ENCODE measurements at regions not wholly inside any gene's neighbourhood (a gene's known extent, or its start where the extent isn't known, plus 50 kb on each side); places are given as distances from the start of the nearest gene placed in this dataset.

DNA sequence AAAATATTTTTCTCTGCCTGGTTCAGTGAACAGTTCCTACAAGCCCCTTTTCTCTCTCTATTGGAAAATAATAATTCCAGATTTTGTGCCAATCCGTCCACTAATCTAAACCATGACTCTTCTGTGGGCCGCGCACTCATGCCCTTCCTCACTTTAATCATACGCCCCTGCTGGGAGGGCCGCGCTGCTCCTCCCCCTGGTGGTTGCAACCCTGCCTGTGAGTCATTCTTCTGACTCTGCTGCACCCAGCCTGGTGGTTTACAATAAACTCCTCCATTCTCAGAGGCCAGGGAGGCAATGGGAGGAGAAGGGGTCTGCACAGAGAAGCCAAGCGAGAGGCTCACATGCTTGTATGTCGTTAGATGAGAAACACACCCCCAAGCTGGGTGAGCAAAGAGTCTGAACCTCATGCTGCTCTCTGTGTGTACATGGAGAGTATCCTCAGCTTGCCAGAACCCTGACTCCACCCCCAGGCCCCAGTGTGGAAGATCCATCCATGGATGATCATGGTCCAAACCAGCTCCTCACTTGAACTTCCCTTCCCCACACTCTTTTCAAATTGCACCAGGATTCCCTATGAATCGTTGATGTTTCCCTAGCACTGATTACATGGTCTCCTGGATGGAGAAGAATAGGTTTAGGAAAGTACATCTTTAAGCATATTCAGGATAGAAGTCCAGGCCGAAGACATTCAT is 228.9 kb downstream of the ANKRD30B start:
- H2AFZ ChIP-seq (ENCODE audit: low read length) = no peak overlapping the region
- H4K20me1 ChIP-seq (ENCODE audit: insufficient read depth, low read length) = no peaks in the 10 kb centered on the region
- POLR2A ChIA-PET = no interaction called here
- no peaks in the 10 kb centered on the region for H3K4me1 ChIP-seq (ENCODE audit: insufficient read depth, low read length, poor library complexity, severe bottlenecking)
- TF ChIP-seq, protein P1, sequence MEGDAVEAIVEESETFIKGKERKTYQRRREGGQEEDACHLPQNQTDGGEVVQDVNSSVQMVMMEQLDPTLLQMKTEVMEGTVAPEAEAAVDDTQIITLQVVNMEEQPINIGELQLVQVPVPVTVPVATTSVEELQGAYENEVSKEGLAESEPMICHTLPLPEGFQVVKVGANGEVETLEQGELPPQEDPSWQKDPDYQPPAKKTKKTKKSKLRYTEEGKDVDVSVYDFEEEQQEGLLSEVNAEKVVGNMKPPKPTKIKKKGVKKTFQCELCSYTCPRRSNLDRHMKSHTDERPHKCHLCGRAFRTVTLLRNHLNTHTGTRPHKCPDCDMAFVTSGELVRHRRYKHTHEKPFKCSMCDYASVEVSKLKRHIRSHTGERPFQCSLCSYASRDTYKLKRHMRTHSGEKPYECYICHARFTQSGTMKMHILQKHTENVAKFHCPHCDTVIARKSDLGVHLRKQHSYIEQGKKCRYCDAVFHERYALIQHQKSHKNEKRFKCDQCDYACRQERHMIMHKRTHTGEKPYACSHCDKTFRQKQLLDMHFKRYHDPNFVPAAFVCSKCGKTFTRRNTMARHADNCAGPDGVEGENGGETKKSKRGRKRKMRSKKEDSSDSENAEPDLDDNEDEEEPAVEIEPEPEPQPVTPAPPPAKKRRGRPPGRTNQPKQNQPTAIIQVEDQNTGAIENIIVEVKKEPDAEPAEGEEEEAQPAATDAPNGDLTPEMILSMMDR (conservative IDR thresholded peaks at IDR 0.05; ENCODE audit: low read length) = no peak
- TF ChIP-seq EZH2phosphoT487 (IDR thresholded peaks at IDR 0.05; ENCODE audit: borderline replicate concordance, low read depth, low read length) = no peak
- H3K4me3 ChIP-seq (ENCODE audit: low read depth, low read length, poor library complexity, severe bottlenecking) = no peak overlapping the region
- H3K4me2 ChIP-seq (ENCODE audit: low read length) = no peak overlapping the region
- BruUV-seq (replicated peaks) = no TSS peak
- no peaks in the 10 kb centered on the region for H3K9me2 ChIP-seq (ENCODE audit: insufficient read depth, low read length)
- CTCF ChIA-PET (ENCODE audit: unreplicated experiment) = no interaction called here
- H3K27ac ChIP-seq (ENCODE audit: low read depth, low read length, poor library complexity, severe bottlenecking) = no peak overlapping the region
- H3K9me3 ChIP-seq (ENCODE audit: low read length) = no peaks in the 10 kb centered on the region
- intact Hi-C loops (cut with micrococcal nuclease; ENCODE audit: unreplicated experiment) = no loop called here
- DNase-seq (ENCODE audit: low spot score) = no peak
- no peaks in the 10 kb centered on the region for H3K36me3 ChIP-seq (ENCODE audit: insufficient read depth, low read length)
- H3K79me2 ChIP-seq (ENCODE audit: insufficient read depth, low read depth, low read length) = no peaks in the 10 kb centered on the region

DNA sequence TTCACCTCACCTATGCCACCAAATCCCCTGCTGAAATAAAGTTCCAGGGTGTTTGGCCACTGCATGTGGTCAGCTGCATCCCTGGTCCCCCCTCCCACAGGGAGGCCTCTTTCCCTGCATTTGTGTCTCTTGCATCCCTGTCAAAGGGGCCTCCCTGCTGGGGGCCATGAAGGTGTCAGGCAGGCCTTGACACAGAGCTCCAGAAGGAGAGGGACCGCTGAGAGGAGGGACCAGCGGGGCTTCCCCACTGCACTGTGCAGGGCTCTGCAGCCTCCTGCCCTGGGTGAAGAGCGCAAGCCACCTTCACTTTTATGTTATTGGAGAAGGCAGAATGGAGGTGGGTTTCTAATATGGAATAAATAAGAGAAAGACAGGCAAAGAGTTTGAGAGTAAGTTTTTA is 230.2 kb downstream of the ANKRD30B start:
- intact Hi-C loops (cut with micrococcal nuclease; ENCODE audit: unreplicated experiment) = no loop called here
- POLR2A ChIA-PET = no interaction called here
- no peaks in the 10 kb centered on the region for H3K4me1 ChIP-seq (ENCODE audit: insufficient read depth, low read length, poor library complexity, severe bottlenecking)
- no peaks in the 10 kb centered on the region for H3K9me2 ChIP-seq (ENCODE audit: insufficient read depth, low read length)
- no peaks in the 10 kb centered on the region for H3K9me3 ChIP-seq (ENCODE audit: low read length)
- H3K27ac ChIP-seq (ENCODE audit: low read depth, low read length, poor library complexity, severe bottlenecking) = no peak overlapping the region
- no TSS peak for BruUV-seq (replicated peaks)
- no peak overlapping the region for H3K4me3 ChIP-seq (ENCODE audit: low read depth, low read length, poor library complexity, severe bottlenecking)
- no peak for TF ChIP-seq EZH2phosphoT487 (IDR thresholded peaks at IDR 0.05; ENCODE audit: borderline replicate concordance, low read depth, low read length)
- TF ChIP-seq, protein P1 (conservative IDR thresholded peaks at IDR 0.05; ENCODE audit: low read length) = no peak
- no peaks in the 10 kb centered on the region for H3K36me3 ChIP-seq (ENCODE audit: insufficient read depth, low read length)
- H4K20me1 ChIP-seq (ENCODE audit: insufficient read depth, low read length) = no peaks in the 10 kb centered on the region
- no peak overlapping the region for H3K4me2 ChIP-seq (ENCODE audit: low read length)
- no peak for DNase-seq (ENCODE audit: low spot score)
- H2AFZ ChIP-seq (ENCODE audit: low read length) = no peak overlapping the region
- no peaks in the 10 kb centered on the region for H3K79me2 ChIP-seq (ENCODE audit: insufficient read depth, low read depth, low read length)
- CTCF ChIA-PET (ENCODE audit: unreplicated experiment) = no interaction called here

DNA sequence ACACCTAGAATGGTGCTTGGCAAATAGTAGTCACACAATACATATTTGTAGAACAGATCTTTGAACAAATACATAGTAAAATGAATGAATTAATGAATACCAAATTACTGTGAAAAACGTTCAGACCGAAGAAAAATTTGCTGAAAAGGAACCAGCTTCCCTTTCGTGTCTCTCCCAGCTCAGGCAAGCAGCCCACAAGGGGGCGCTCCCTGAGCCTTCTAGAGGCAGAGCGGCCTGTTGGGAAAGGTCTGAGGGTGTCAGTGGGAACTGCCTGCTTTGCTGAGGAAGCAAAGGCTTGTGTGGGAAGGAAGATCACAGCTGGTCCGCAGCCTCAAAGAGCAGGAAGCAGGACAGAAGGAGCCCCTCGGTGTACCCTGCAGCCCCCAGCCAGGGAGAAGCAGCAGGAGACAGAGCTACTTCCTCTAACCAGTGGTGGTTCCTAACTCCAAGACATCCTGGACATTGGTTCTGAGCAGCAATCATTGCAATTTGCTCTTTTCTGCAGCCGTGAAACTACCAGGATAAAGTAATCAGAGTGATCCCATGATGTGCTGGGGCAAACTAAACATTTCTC is 231.1 kb downstream of the ANKRD30B start:
- Histone ChIP-seq H3K9me3 (ENCODE audit: low read length) (no peaks in the 10 kb centered on the region), H2AFZ (ENCODE audit: low read length) (no peak overlapping the region), H3K27ac (ENCODE audit: low read depth, low read length, poor library complexity, severe bottlenecking) (no peak overlapping the region), H3K4me2 (ENCODE audit: low read length) (no peak overlapping the region), H4K20me1 (ENCODE audit: insufficient read depth, low read length) (no peaks in the 10 kb centered on the region), H3K4me3 (ENCODE audit: low read depth, low read length, poor library complexity, severe bottlenecking) (no peak overlapping the region), H3K4me1 (ENCODE audit: insufficient read depth, low read length, poor library complexity, severe bottlenecking) (no peaks in the 10 kb centered on the region), H3K9me2 (ENCODE audit: insufficient read depth, low read length) (no peaks in the 10 kb centered on the region), H3K36me3 (ENCODE audit: insufficient read depth, low read length) (no peaks in the 10 kb centered on the region), H3K79me2 (ENCODE audit: insufficient read depth, low read depth, low read length) (no peaks in the 10 kb centered on the region)
- TF ChIP-seq, protein P1 (conservative IDR thresholded peaks at IDR 0.05; ENCODE audit: low read length) = peak; percentile 78
- no peak for TF ChIP-seq EZH2phosphoT487 (IDR thresholded peaks at IDR 0.05; ENCODE audit: borderline replicate concordance, low read depth, low read length)
- intact Hi-C loops (cut with micrococcal nuclease; ENCODE audit: unreplicated experiment) = no loop called here
- ChIA-PET POLR2A (no interaction called here), CTCF (ENCODE audit: unreplicated experiment) (no interaction called here)
- BruUV-seq (replicated peaks) = no TSS peak
- peak; percentile 51 for DNase-seq (ENCODE audit: low spot score)

Data from OCI-LY7 (cell line).